ENCODE measurements at regions not wholly inside any gene's neighbourhood (a gene's known extent, or its start where the extent isn't known, plus 50 kb on each side); places are given as distances from the start of the nearest gene placed in this dataset.
"Not testable (repeated sequence)": the region's sequence is repeated elsewhere in the genome, so short reads cannot be mapped to it uniquely, and the experiment has no call there.

- not testable (repeated sequence) for H3K27me3 Mint-ChIP-seq (ENCODE audit: low read depth); H3K4me1 Mint-ChIP-seq (ENCODE audit: low read depth); H3K36me3 Mint-ChIP-seq (ENCODE audit: insufficient read depth in 2 of 2); H3K9me3 Mint-ChIP-seq; H3K27ac Mint-ChIP-seq
- peak in 1 of 2 donors; percentile 29 for ATAC-seq (replicated peaks in 1 of 2)
- peak in 1 of 2 donors; percentile 8 for DNase-seq
- peak overlapping the region; percentile 84 to 87 for H3K4me3 Mint-ChIP-seq
Observed at GRCh38 chr1:148049115-148049496, 103.0 kb downstream of the NBPF11 start.

- H3K4me1 Mint-ChIP-seq (ENCODE audit: low read depth); H3K9me3 Mint-ChIP-seq; H3K27me3 Mint-ChIP-seq (ENCODE audit: low read depth); H3K36me3 Mint-ChIP-seq (ENCODE audit: insufficient read depth in 2 of 2): not testable (repeated sequence)
- H3K27ac Mint-ChIP-seq: peak overlapping the region; percentile 77
- peak overlapping the region; percentile 84 to 87 for H3K4me3 Mint-ChIP-seq
- ATAC-seq (replicated peaks in 1 of 2): peak; percentile 59 to 64
- DNase-seq: peak; percentile 28 to 39
Observed at GRCh38 chr1:148048423-148049114, 103.5 kb downstream of the NBPF11 start.

- H3K36me3 Mint-ChIP-seq (ENCODE audit: insufficient read depth in 2 of 2); H3K4me1 Mint-ChIP-seq (ENCODE audit: low read depth); H3K9me3 Mint-ChIP-seq: not testable (repeated sequence)
Observed at GRCh38 chr1:148045872-148046271, 106.2 kb downstream of the NBPF11 start.

GRCh38 chr1:148044495-148044894, 107.6 kb downstream of the NBPF11 start:
- ATAC-seq (replicated peaks in 1 of 2): peak in 1 of 2 donors; percentile 58
- H3K27ac Mint-ChIP-seq; DNase-seq; H3K27me3 Mint-ChIP-seq (ENCODE audit: low read depth); H3K9me3 Mint-ChIP-seq; H3K4me3 Mint-ChIP-seq; H3K4me1 Mint-ChIP-seq (ENCODE audit: low read depth); H3K36me3 Mint-ChIP-seq (ENCODE audit: insufficient read depth in 2 of 2): not testable (repeated sequence)

More at GRCh38 chr1:148045872-148046271, 106.2 kb downstream of the NBPF11 start:
- DNase-seq; H3K27me3 Mint-ChIP-seq (ENCODE audit: low read depth); H3K4me3 Mint-ChIP-seq; ATAC-seq (replicated peaks in 1 of 2); H3K27ac Mint-ChIP-seq: not testable (repeated sequence)
